Activated naive CD4-positive, alpha-beta T cell treated with anti-CD3 and anti-CD28 coated beads, Interleukin-2, amount 50 U/mL, for 72 hours (primary cell): ENCODE measurements at regions not wholly inside any gene's neighbourhood (a gene's known extent, or its start where the extent isn't known, plus 50 kb on each side); places are given as distances from the start of the nearest gene placed in this dataset.
"Not testable (repeated sequence)": the region's sequence is repeated elsewhere in the genome, so short reads cannot be mapped to it uniquely, and the experiment has no call there.

Source experiments
- ATAC-seq, 2 donors: fragments of 150-1000 bp; cut with Tn5 transposase; 2 replicates each; pipeline ENCODE4 v1.10.0; 2021; ENCODE audit warnings: mild to moderate bottlenecking in 2 of 2, moderate library complexity in 2 of 2
- DNase-seq, 2 donors: peaks; one replicate each; pipeline ENCODE4 v3.0.0; 2021 to 2022; ENCODE audit warnings: low spot score in 2 of 2
- H3K27ac Mint-ChIP-seq, 2 donors: one replicate each; pipeline ENCODE4 v1.8.0; 2022; ENCODE audit warnings: mild to moderate bottlenecking in 2 of 2, mixed read lengths in 2 of 2
- H3K36me3 Mint-ChIP-seq, 2 donors: one replicate each; pipeline ENCODE4 v1.8.0; 2022; ENCODE audit warnings: mixed read lengths in 2 of 2
- H3K9me3 Mint-ChIP-seq, 2 donors: one replicate each; pipeline ENCODE4 v1.8.0; 2022; ENCODE audit warnings: mixed read lengths in 2 of 2

DNA sequence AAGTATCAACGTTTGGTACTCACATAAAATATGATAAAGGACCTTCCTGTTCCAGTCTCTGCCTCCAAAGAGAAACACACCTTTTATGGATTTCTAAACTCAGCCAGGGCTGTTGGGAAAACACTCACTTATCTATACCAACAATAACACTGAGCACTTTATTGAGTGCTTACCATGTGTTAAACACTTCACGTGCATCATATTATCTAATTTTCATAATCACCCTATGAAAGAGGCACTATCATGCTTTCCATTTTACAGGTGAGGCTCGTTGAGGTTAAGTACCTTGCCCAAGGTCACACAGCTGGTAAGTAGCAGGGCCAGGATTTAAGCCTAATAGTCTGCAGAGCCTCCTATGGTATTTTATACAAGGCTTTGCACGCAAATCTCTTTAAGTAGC is 251.5 kb upstream of the SOX9 start:
- no peaks in the 10 kb centered on the region for H3K36me3 Mint-ChIP-seq
- ATAC-seq (no peak), DNase-seq (no peak)
- peaks cover 4 to 6% of the 10 kb centered on the region in 2 donors for H3K9me3 Mint-ChIP-seq
- no peak overlapping the region for H3K27ac Mint-ChIP-seq

DNA sequence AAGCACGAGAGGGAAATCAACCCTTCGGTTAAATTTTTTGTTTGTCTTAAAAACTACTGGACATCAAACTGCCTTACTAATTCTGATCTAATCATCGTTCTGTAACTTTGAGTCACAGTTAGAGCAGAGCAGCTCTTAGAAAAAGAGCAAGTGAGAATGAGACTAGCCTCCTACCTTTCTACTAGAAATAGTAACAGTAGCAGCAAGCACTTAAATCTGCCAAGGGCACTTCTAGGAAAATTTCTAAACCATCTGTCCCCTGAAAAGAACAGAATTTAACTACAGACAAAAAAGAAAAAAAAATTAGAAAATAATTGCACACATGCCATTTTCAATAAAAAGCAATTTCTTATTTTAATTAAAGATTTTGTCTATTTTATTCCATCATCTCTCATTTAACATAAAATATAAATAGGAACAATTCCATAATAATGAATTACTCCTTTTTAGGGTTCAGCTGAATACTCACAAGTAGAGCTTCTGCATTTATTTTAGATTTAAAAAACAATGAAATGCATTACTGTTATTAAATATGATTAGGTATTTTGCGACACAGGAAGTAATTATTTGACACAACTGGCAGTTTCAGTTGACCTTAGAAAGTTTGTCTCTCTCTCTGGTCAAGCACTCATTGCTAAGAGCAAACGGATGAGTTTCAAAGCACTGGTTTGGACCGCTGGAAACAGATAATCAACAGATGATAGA is 250.8 kb upstream of the SOX9 start:
- DNase-seq, result no peak
- H3K36me3 Mint-ChIP-seq, result no peaks in the 10 kb centered on the region
- no peak for ATAC-seq
- H3K9me3 Mint-ChIP-seq, result peaks cover 5 to 6% of the 10 kb centered on the region in 2 donors
- H3K27ac Mint-ChIP-seq, result no peak overlapping the region

DNA sequence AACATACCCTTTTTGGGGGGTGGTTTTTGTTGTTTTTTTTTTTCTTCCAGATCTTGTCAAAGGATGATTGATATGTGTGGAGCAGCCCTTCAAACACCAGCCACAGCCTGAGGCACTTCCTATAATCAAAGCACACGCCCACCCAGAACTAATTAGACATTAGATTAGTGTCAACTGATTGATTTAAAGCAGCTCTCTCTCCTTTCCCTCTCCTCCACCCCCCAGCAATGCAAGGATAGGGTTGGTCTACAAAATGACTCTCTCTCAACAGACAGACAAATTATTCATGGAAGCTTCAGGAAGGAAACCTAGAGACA is 250.3 kb upstream of the SOX9 start:
- Mint-ChIP-seq H3K9me3 (peaks cover 6 to 7% of the 10 kb centered on the region in 2 donors), H3K36me3 (no peaks in the 10 kb centered on the region), H3K27ac (no peak overlapping the region)
- no peak for DNase-seq
- no peak for ATAC-seq

DNA sequence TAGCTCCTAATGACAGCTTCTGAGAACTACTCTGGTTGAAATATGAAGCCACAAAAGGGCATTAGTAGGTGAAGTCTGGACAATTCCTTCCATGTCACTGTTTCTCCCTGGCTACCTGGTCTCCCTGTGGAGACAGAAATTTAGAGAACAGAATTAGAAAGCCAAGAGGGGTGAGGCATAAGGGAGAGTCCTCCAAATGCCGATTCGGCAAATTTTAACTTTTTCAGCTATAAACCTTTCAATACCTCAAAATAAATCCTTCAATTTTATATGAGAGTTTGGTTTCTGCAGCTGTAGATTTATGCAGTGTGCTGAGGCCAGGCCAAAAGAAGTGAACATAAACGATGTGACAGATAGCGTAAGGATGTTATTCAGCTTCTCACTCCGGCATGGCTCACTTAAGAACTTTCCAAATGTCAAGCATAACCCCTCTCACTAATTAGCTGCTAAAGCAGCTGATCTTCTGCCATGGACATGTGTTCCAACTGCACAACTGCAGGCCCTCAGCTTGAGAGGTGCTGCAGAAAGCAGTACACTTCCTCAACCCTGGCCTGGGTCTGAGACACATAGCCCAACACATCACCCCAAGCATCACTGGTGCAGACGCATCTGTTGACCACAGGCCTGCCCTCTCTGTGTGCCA is 247.9 kb upstream of the SOX9 start:
- no peak for ATAC-seq

DNA sequence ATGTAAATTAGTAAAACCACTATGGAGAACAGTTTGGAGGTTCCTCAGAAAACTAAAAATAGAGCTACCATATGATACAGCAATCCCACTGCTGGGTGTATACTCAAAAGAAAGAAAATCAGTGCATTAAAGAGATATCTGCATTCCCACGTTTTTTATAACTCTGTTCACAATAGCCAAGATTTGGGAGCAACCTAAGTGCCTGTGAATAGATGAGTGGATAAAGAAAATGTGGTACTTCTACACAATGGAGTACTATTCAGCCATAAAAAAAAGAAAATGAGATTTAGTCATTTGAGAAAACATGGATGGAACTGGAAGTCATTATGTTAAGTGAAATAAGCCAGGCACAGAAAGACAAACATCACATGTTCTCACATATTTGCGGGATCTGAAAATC is 246.0 kb upstream of the SOX9 start:
- ATAC-seq, H3K9me3 Mint-ChIP-seq, DNase-seq, H3K36me3 Mint-ChIP-seq, H3K27ac Mint-ChIP-seq: not testable (repeated sequence)

More for the DNA sequence above, 247.9 kb upstream of the SOX9 start:
- no peaks in the 10 kb centered on the region for H3K36me3 Mint-ChIP-seq
- DNase-seq, result no peak
- no peak overlapping the region for H3K27ac Mint-ChIP-seq
- H3K9me3 Mint-ChIP-seq, result peaks cover 3 to 6% of the 10 kb centered on the region in 2 donors

DNA sequence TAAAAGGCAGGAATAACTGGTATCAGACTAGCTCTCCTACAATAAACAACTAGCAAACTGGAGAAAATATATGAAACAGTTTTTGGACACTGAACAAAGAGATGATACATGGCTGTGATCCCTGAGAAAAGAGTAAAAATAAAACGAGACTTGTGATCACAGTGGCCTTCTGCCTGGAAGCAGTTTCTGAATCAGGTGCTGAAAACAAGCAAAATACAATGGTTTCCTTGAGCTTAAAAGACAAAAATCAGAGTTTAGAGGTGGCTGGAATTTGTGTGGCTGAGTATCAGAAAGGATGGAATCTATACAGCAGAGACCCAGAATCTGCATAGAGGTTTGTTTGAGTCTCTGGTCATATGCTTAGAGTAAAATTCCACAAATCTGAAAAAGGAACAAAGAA is 242.5 kb upstream of the SOX9 start:
- Mint-ChIP-seq H3K36me3 (no peaks in the 10 kb centered on the region), H3K9me3 (peaks cover 8 to 10% of the 10 kb centered on the region in 2 donors), H3K27ac (no peak overlapping the region)
- DNase-seq (no peak), ATAC-seq (no peak)

DNA sequence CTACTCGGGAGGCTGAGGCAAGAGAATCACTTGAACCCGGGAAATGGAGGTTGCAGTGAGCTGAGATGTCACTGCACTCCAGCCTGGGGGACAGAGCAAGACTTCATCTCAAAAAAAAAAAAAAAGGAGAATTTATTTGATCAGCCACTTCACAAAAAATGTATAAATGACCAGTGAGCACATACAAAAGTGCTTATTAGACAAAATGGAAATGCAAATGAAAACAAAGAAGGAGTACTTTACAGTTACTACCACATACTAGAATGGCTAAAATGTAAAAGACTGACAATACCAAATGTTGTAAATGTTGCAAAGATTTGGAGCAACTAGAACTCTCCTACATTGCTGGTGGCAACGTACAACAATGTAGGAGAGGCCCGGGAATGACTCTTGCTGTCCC is 241.8 kb upstream of the SOX9 start:
- no peak overlapping the region for H3K27ac Mint-ChIP-seq
- DNase-seq (no peak), ATAC-seq (no peak)
- H3K36me3 Mint-ChIP-seq, result no peaks in the 10 kb centered on the region
- peaks cover 8 to 13% of the 10 kb centered on the region in 2 donors for H3K9me3 Mint-ChIP-seq

DNA sequence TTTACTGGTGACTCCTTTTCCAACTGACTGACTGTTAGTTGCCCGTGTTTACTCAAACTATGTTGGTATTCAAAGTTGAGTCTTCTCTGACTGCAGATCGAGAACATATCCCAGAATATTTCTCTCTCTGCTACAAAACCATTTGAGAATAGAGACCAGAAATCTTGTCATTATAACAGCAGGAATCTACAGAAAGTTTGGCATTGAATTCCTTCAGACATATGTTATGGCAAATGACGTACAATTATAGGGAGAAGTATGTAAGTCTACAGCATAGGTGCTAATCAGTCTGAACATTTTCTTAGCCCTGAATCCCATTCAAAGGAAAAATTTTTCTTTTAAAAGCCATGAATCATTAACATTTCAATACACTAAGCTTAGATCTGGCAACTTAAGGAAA is 239.8 kb upstream of the SOX9 start:
- ATAC-seq, result no peak
- Mint-ChIP-seq H3K27ac (no peak overlapping the region), H3K36me3 (no peaks in the 10 kb centered on the region)

DNA sequence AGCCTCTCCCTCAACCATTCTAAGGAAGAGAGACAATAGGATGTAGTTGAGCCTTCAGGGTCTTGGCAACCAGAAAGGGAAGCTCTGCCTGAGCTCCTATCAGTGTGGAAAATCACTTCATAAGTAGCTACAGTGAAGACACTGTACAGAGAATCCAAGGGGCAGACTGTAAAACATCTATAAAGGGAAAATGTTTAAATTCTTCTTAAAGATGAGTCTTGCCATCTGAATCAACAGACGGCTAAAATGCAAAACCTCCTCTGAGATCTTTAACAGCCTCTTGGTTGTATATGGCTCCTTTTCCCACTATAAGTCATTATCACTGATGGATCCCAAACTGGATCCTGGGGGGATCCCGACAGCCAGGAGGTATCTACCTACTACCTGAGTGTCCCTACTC is 239.2 kb upstream of the SOX9 start:
- no peak for ATAC-seq
- Mint-ChIP-seq H3K27ac (no peak overlapping the region), H3K36me3 (no peaks in the 10 kb centered on the region), H3K9me3 (peaks cover 13 to 16% of the 10 kb centered on the region in 2 donors)
- no peak for DNase-seq

More for the DNA sequence above, 239.8 kb upstream of the SOX9 start:
- DNase-seq, result no peak
- peaks cover 13 to 16% of the 10 kb centered on the region in 2 donors for H3K9me3 Mint-ChIP-seq

DNA sequence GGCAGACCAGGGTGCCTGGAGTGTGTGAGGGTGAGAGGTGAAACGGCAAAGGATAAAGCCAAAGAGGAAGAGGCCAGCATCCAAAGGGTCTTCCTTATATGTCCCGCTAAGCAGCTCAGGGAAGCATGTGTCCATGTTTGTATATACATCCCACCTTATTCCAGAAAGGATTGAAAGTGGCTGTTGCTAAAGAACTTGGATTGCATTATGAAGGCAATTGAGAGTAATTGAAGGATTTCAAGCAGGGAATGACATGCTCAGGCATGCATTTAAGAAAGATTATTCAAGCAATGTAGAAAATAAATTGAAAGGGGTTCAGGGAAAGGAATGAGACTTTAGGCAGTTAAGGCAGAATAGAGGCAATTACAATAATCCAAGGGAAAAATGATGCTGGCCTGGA is 237.6 kb upstream of the SOX9 start:
- Mint-ChIP-seq H3K27ac (no peak overlapping the region), H3K36me3 (no peaks in the 10 kb centered on the region), H3K9me3 (peaks cover 13 to 16% of the 10 kb centered on the region in 2 donors)
- ATAC-seq, result no peak
- DNase-seq, result no peak

DNA sequence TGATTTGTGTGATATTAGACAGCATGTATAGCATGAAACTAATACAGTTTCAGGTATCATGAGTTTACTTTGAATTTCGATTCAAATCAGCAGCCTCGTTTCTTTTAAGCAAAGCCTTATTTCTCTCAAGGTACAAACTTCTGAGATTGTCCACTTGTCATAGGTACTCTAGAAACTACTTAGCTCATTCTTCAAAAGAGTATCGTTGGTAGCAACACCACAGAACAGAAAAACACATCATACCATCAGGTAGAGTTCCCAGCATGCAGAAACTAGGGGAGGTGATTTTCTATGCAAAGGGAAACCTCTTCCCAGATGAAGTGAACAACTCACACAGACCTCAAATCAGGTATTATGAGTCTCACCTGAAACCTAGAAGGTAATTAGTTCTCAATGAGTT is 237.0 kb upstream of the SOX9 start:
- H3K36me3 Mint-ChIP-seq, result no peaks in the 10 kb centered on the region
- H3K9me3 Mint-ChIP-seq, result peaks cover 13 to 16% of the 10 kb centered on the region in 2 donors
- ATAC-seq, result no peak
- no peak overlapping the region for H3K27ac Mint-ChIP-seq
- no peak for DNase-seq

DNA sequence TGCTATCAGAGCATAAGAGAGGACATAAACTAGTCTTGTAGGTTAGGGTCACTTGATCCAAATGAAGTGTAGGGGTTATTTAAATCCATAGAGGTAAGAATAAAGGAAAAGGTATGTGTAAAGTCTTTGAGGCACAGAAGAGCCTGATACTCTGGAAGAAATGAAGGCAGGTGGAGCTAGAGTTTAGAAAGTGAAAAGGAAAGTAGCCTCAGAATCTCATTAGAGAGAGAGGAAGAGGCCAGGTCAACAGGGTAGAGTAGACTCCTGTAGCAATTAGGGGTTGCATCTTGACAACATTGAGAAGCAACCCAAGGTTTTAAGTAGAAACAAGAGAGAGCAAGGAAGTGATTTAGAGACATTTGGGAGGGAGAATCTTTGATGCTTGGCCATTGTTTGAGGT is 235.2 kb upstream of the SOX9 start:
- DNase-seq (no peak), ATAC-seq (no peak)
- no peaks in the 10 kb centered on the region for H3K36me3 Mint-ChIP-seq
- peaks cover 13 to 15% of the 10 kb centered on the region in 2 donors for H3K9me3 Mint-ChIP-seq
- H3K27ac Mint-ChIP-seq, result no peak overlapping the region

DNA sequence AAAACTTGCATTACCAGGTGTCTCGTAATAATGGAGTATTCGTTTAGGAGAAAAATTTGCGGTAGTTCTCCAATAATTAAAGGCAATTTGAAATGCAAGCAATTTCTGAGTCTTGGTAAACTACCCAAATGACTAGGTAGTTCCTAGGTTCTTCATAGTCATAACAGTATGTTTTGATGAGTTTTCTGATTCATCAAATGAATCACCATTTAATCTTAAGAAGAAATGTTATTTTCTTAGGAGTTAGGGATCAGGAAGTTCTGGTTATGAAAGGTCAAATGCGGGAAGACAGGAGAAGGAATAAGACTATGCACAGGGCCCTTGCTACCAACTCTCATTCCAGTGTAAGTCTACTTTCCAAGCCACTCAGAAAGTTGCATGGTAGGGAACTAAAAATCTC is 221.5 kb upstream of the SOX9 start:
- DNase-seq, result no peak
- ATAC-seq, result no peak
- Mint-ChIP-seq H3K36me3 (no peaks in the 10 kb centered on the region), H3K9me3 (peaks cover 5 to 8% of the 10 kb centered on the region in 2 donors), H3K27ac (no peak overlapping the region)

DNA sequence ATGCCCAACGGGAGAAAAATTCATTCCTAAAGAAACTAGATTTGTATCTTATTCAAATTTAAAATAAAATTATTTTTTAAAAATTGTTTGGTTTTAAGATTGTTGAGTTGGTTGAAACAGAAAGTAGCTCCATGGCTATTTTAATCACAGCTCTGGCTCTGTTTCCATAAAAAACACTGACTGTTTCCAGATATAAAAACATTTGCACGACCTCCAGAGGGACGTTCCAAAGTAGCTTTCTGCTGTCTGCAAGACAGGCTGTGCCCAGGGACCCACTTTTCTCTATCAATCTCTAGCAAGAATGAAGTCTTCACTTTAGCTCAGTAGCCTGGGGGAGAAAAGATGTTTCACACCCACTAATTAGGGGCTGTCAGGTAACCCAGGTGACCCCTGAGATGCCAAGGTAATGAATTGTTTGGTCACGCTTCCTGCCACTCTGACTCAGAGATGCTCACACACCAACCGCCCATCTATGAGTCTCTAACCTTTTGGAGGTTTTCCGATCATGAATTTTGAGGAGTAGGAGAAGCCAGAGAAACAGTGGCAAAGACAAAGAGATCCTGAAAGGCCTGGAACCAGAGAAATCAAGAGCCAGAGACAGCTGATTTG is 220.1 kb upstream of the SOX9 start:
- Mint-ChIP-seq H3K27ac (no peak overlapping the region), H3K36me3 (no peaks in the 10 kb centered on the region), H3K9me3 (peaks cover 5 to 12% of the 10 kb centered on the region in 2 donors)
- no peak for DNase-seq
- ATAC-seq, result no peak

DNA sequence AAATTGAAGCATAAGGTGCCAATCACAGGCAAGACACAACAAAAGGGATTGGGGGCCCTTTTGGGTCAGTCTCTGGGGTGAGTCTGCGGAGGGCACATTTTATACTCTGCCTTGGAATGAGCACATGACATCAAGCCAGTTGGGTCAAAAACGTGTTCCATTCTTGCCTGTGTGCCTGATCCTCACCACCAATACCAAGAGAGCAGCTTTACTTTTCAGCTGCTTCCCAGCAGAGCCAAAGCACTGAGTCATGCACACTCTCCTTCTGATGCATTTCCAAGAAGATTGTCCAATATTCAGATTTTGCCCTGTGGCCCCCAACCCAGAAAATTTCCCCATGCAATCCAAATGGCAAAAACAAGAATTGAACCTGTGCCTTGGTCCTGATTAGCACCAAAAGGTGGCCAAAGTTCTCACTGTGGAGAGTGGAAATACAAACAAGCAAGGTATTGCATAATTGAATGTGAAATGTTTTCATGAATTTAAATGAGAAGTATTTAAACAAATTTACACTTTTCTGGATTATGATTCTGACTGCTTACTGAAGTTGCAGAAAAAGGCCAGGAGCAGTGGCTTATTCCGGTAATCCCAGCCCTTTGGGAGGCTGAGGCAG is 217.8 kb upstream of the SOX9 start:
- no peaks in the 10 kb centered on the region for H3K36me3 Mint-ChIP-seq
- no peak for DNase-seq
- H3K9me3 Mint-ChIP-seq, result peaks cover 4 to 6% of the 10 kb centered on the region in 2 donors
- no peak overlapping the region for H3K27ac Mint-ChIP-seq
- no peak for ATAC-seq

DNA sequence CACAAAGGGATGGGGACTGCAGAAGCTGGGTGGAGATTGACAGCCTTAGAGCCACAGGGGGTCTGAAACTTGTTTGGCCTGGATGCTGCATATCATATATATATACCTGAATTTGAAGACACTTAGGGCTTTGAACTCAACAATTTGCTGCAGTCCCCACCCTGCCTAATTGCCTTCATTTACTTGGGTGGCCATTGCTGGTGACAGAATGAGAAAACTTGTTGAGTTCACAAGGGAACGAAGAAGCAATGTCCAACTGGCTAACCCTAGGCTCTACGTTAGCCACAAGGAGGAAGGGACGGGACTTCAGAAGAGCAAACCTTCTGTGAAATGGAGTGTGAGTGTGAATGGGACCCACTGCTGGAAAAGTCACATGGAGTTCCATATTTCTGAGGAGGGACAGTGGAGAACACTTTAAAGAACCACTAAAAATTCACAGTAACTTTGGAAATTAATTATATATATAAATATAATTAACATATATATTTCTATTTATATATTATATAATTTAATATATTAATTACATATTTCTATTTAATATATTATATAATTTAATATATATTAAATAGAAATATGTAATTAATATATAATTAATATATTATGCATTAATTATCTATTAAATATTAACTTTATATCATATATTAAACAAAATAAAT is 215.3 kb upstream of the SOX9 start:
- no peak for DNase-seq
- Mint-ChIP-seq H3K36me3 (no peaks in the 10 kb centered on the region), H3K27ac (no peak overlapping the region), H3K9me3 (peaks cover 8 to 11% of the 10 kb centered on the region in 2 donors)
- ATAC-seq, result peak; percentile 43 to 65

DNA sequence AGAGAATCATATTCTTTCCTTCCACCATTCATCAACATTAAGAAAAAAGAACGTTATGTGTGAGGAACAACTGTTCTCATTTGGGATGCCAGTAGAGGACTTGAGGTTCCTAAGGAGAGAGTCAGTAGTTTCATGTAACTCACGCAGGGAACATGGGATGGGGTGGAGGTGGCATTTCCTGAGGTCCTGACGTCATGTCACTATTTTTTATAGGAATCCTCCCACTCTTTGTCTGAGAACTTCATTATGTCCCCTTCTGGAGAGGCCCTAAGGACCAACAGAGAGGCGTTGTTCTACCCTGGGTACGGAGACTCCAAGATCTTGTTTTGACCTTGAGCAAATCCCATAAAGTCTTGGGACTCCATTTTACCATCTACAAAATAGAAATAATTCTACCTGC is 211.7 kb upstream of the SOX9 start:
- Mint-ChIP-seq H3K9me3 (peaks cover 8 to 14% of the 10 kb centered on the region in 2 donors), H3K36me3 (no peaks in the 10 kb centered on the region), H3K27ac (no peak overlapping the region)
- ATAC-seq, result no peak
- no peak for DNase-seq
